ENCODE measurements at regions not wholly inside any gene's neighbourhood (a gene's known extent, or its start where the extent isn't known, plus 50 kb on each side); places are given as distances from the start of the nearest gene placed in this dataset.
A peak's percentile ranks its signal among the peaks of the same experiment; 100 is the strongest.

- H3K9ac ChIP-seq (ENCODE audit: low read length), result no peak overlapping the region
- no peak overlapping the region for H3K27ac ChIP-seq (ENCODE audit: low read depth, low read length)
- H3K4me2 ChIP-seq (ENCODE audit: low read length), result no peak overlapping the region
- no peaks in the 10 kb centered on the region for H4K20me1 ChIP-seq (ENCODE audit: insufficient read depth)
- DNase-seq (ENCODE audit: low read depth, low spot score), result no peak
- no peaks in the 10 kb centered on the region for H3K27me3 ChIP-seq (ENCODE audit: insufficient read depth, low read length)
- H3K9me3 ChIP-seq (ENCODE audit: control insufficient read depth in 1 of 2, insufficient read depth in 1 of 2, low read depth in 1 of 2, low read length in 2 of 2), result no peaks in the 10 kb centered on the region
- H2AFZ ChIP-seq (ENCODE audit: low read depth, low read length, poor library complexity, severe bottlenecking), result peak overlapping the region; percentile 63
- CTCF ChIA-PET, result no interaction called here
- H3K36me3 ChIP-seq (ENCODE audit: control insufficient read depth in 1 of 2, insufficient read depth in 2 of 2, low read length in 2 of 2), result no peaks in the 10 kb centered on the region
- H3K9me2 ChIP-seq (ENCODE audit: insufficient read depth), result no peaks in the 10 kb centered on the region
- intact Hi-C loops (cut with micrococcal nuclease), result no loop called here
- no peak for ATAC-seq
- H3K4me1 ChIP-seq (ENCODE audit: control insufficient read depth in 1 of 2, insufficient read depth in 2 of 2, low read length in 2 of 2), result peaks cover 10 to 18% of the 10 kb centered on the region in 2 experiments
- H3K4me3 ChIP-seq (replicated peaks in 1 of 2; ENCODE audit: low read depth in 1 of 2, low read length in 2 of 2), result no peak overlapping the region
- TF ChIP-seq SRF (IDR thresholded peaks at IDR 0.05; ENCODE audit: low read depth) (no peak), ELF1 (IDR thresholded peaks at IDR 0.05; ENCODE audit: borderline replicate concordance, low read depth) (no peak), CTCF (IDR thresholded peaks at IDR 0.05 in 2 of 3, conservative IDR thresholded peaks at IDR 0.05 in 1 of 3; ENCODE audit: borderline replicate concordance in 1 of 3, insufficient read depth in 1 of 3, low read depth in 2 of 3, low read length in 2 of 3) (no peak), EZH2 (IDR thresholded peaks at IDR 0.05) (no peak), ZBTB33 (IDR thresholded peaks at IDR 0.05; ENCODE audit: extremely low read depth, insufficient replicate concordance, low read length) (no peak), TCF7L2 (IDR thresholded peaks at IDR 0.05; ENCODE audit: borderline replicate concordance, extremely low read depth, insufficient read depth, insufficient read length) (no peak), POLR2A (IDR thresholded peaks at IDR 0.05; ENCODE audit: borderline replicate concordance, extremely low read depth, insufficient read depth, insufficient read length) (no peak), CBX3 (IDR thresholded peaks at IDR 0.05; ENCODE audit: low read depth) (no peak), REST (IDR thresholded peaks at IDR 0.05; ENCODE audit: low read depth) (no peak), MAX (IDR thresholded peaks at IDR 0.05) (no peak), SIN3A (IDR thresholded peaks at IDR 0.05; ENCODE audit: low read depth) (no peak), ZFX (IDR thresholded peaks at IDR 0.05) (no peak), YY1 (IDR thresholded peaks at IDR 0.05; ENCODE audit: extremely low read depth, insufficient replicate concordance, low read depth, low read length) (no peak), ATF3 (IDR thresholded peaks at IDR 0.05) (no peak), CEBPB (IDR thresholded peaks at IDR 0.05; ENCODE audit: low read depth) (no peak)
- POLR2A ChIA-PET, result no interaction called here
- RAD21 ChIA-PET (ENCODE audit: low non-redundant PET in 1 of 2, low total read pairs in 2 of 2, uncharacterized antibody in 2 of 2, unreplicated experiment in 2 of 2), result no interaction called here
- BruUV-seq (replicated peaks), result no TSS peak
- no peaks in the 10 kb centered on the region for H3K79me2 ChIP-seq (ENCODE audit: insufficient read depth, low read length)
These were observed 491.7 kb downstream of the RAPGEF2 start for GRCh38 chr4:159594576-159594975.

Data from HCT116 (cell line).